ENCODE measurements at regions not wholly inside any gene's neighbourhood (a gene's known extent, or its start where the extent isn't known, plus 50 kb on each side); places are given as distances from the start of the nearest gene placed in this dataset.

- TF ChIP-seq POLR2AphosphoS5 (IDR thresholded peaks at IDR 0.05; ENCODE audit: borderline replicate concordance, low read depth, low read length): no peak
- TF ChIP-seq EZH2 (IDR thresholded peaks at IDR 0.05): no peak
- TF ChIP-seq FOXP2 (optimal IDR thresholded peaks at IDR 0.05; ENCODE audit: control extremely low read depth, extremely low read length, insufficient read depth): no peak
Measured at GRCh38 chr6:164062872-164063271, 648.4 kb downstream of the QKI start.
